SU-DHL-6 (cell line): ENCODE measurements at regions not wholly inside any gene's neighbourhood (a gene's known extent, or its start where the extent isn't known, plus 50 kb on each side); places are given as distances from the start of the nearest gene placed in this dataset.

Source experiments
- H2AFZ ChIP-seq: fragments of 200-600 bp; sonication (generic); 2 replicates; pipeline ENCODE4 v1.6.1; 2014; ENCODE audit warnings: low read depth, mild to moderate bottlenecking, moderate library complexity, mixed read lengths, antibody characterized with exemption, low read length; ENCODE audit not compliant: severe bottlenecking
- H3F3A ChIP-seq: fragments of 200-600 bp; shearing (Covaris generic); 2 replicates; pipeline ENCODE4 v1.6.0; 2016; ENCODE audit warnings: antibody characterized with exemption, mild to moderate bottlenecking; ENCODE audit not compliant: insufficient read depth
- H3K27ac ChIP-seq: fragments of 200-600 bp; sonication (generic); 2 replicates; pipeline ENCODE4 v1.5.1; 2016; ENCODE audit warnings: low read depth, mild to moderate bottlenecking, low read length, moderate library complexity, mixed read lengths
- H3K27me3 ChIP-seq: fragments of 200-600 bp; sonication (generic), shearing (Covaris generic); 2 replicates; pipeline ENCODE4 v1.6.0; 2014; ENCODE audit warnings: mild to moderate bottlenecking, low read length
- H3K36me3 ChIP-seq: fragments of 200-600 bp; sonication (generic); 2 replicates; pipeline ENCODE4 v1.6.1; 2014; ENCODE audit warnings: mild to moderate bottlenecking, low read length, mixed read lengths
- H3K4me2 ChIP-seq: fragments of 300-600, 200-600 bp; shearing (Covaris generic), sonication (generic); 2 replicates; pipeline ENCODE4 v1.6.0; 2014; ENCODE audit warnings: low read length, low read depth, mild to moderate bottlenecking; ENCODE audit not compliant: poor library complexity, severe bottlenecking
- H3K4me3 ChIP-seq: fragments of 200-600 bp; sonication (generic); 2 replicates; pipeline ENCODE4 v1.5.1; 2014; ENCODE audit warnings: antibody characterized with exemption, low read length, mild to moderate bottlenecking, mixed read lengths; ENCODE audit not compliant: insufficient read depth, poor library complexity, severe bottlenecking
- H3K79me2 ChIP-seq: fragments of 200-600 bp; sonication (generic); 2 replicates; pipeline ENCODE4 v1.6.1; 2014; ENCODE audit warnings: mild to moderate bottlenecking, low read length, moderate library complexity; ENCODE audit not compliant: insufficient read depth
- H3K9ac ChIP-seq: fragments of 200-600 bp; sonication (generic); 2 replicates; pipeline ENCODE4 v1.7.0; 2014; ENCODE audit warnings: mild to moderate bottlenecking, low read length
- H3K9me2 ChIP-seq: fragments of 200-600 bp; sonication (generic); replicated peaks from 2 replicates; pipeline ENCODE4 v1.6.1; 2014; ENCODE audit warnings: low read length; ENCODE audit not compliant: insufficient read depth
- H3K9me3 ChIP-seq: fragments of 200-600 bp; sonication (generic); 2 replicates; pipeline ENCODE4 v1.6.1; 2014; ENCODE audit warnings: low read length, mixed read lengths; ENCODE audit not compliant: insufficient read depth
- H4K20me1 ChIP-seq: fragments of 200-600 bp; sonication (generic); 2 replicates; pipeline ENCODE4 v1.6.1; 2014; ENCODE audit warnings: low read depth, mild to moderate bottlenecking, antibody characterized with exemption, low read length, moderate library complexity, mixed read lengths
- CTCF ChIP-seq: fragments of 200-600 bp; sonication (generic); IDR thresholded peaks from one replicate; pipeline ENCODE4 v1.5.1; 2017; ENCODE audit warnings: antibody characterized with exemption, mild to moderate bottlenecking, low read length, moderate library complexity; ENCODE audit not compliant: insufficient read depth, poor library complexity, severe bottlenecking
- EZH2phosphoT487 ChIP-seq: fragments of 200-600 bp; sonication (generic), shearing (Covaris generic); conservative IDR thresholded peaks from 2 replicates; pipeline ENCODE4 v1.6.1; 2018; ENCODE audit warnings: mild to moderate bottlenecking, antibody characterized with exemption, low read length, moderate library complexity, mixed read lengths

GRCh38 chr4:36758312-36759178, 477.1 kb downstream of the DTHD1 start:
- Histone ChIP-seq H3K9me3 (no peaks in the 10 kb centered on the region), H3K79me2 (no peaks in the 10 kb centered on the region), H3K9me2 (no peaks in the 10 kb centered on the region; the same call in 1 of the 2 replicates), H3K36me3 (no peaks in the 10 kb centered on the region), H2AFZ (no peak overlapping the region), H3K4me2 (no peak overlapping the region), H3K4me3 (no peak overlapping the region), H3K9ac (no peak overlapping the region), H3F3A (no peaks in the 10 kb centered on the region), H3K27me3 (no peaks in the 10 kb centered on the region), H3K27ac (no peak overlapping the region), H4K20me1 (no peaks in the 10 kb centered on the region)
- TF ChIP-seq CTCF (no peak), EZH2phosphoT487 (no peak)

DNA sequence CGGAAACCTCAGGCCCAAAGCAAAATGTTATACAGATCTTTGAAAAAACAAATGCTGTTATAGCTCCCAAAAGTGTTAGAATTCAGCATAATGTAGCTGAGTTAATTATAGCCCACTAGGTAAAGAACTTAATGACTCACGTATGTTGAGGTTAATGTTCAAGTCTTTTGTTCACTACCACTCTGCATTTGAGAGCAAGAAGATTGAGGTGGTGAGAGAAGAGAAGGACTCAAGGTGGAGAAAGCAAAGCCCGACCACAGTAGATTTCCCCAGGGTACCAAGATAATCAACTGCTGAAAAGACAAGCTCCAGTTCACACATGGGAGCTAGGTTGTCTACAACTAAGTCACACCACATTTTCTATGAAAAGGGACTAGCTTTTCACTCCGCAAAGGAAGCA, 480.2 kb downstream of the DTHD1 start:
- Histone ChIP-seq H3K27me3 (no peaks in the 10 kb centered on the region), H3K36me3 (no peaks in the 10 kb centered on the region), H3K4me2 (no peak overlapping the region), H3K9ac (no peak overlapping the region), H3K79me2 (no peaks in the 10 kb centered on the region), H3K27ac (no peak overlapping the region), H3F3A (no peaks in the 10 kb centered on the region), H3K9me2 (no peaks in the 10 kb centered on the region), H4K20me1 (no peaks in the 10 kb centered on the region), H3K4me3 (no peak overlapping the region), H2AFZ (no peak overlapping the region), H3K9me3 (no peaks in the 10 kb centered on the region)
- TF ChIP-seq CTCF: no peak
- TF ChIP-seq EZH2phosphoT487: no peak

DNA sequence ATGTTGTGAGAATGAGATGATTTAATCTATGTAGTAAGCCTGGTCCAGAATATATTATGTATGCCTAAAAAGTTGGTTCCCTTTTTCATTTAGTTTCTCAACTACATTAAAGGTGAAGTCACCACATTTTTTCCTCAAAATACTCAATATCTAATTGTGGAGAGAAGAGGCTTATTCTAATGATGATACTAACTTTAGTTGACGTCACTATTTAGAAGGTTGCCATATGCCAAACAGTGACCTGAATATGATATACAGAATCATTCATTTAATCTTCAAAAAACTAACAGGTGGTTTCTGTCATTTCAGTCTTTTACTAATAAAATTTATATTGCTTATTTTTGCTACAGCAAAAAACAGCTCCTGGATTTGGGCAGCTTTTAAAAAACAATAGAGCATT, 480.7 kb upstream of the NWD2 start:
- Histone ChIP-seq H3F3A (no peaks in the 10 kb centered on the region), H3K27ac (no peak overlapping the region), H3K4me2 (no peak overlapping the region), H4K20me1 (no peaks in the 10 kb centered on the region), H3K9me2 (no peaks in the 10 kb centered on the region), H2AFZ (no peak overlapping the region), H3K79me2 (no peaks in the 10 kb centered on the region), H3K9me3 (no peaks in the 10 kb centered on the region), H3K9ac (no peak overlapping the region), H3K4me3 (no peak overlapping the region), H3K27me3 (no peaks in the 10 kb centered on the region), H3K36me3 (no peaks in the 10 kb centered on the region)
- TF ChIP-seq EZH2phosphoT487 (no peak), CTCF (no peak)
